K562 (cell line): ENCODE measurements at regions not wholly inside any gene's neighbourhood (a gene's known extent, or its start where the extent isn't known, plus 50 kb on each side); places are given as distances from the start of the nearest gene placed in this dataset.

ENCODE experiments used
- JUN ChIP-seq, 2 experiments: sonication (generic) in 1 of 2; formaldehyde crosslinking in 1 of 2; IDR thresholded peaks; 2 replicates each; pipeline versions ENCODE4 v1.6.1 to v1.8.0; 2012 to 2022; ENCODE audit warnings: borderline replicate concordance in 2 of 2, mild to moderate bottlenecking in 2 of 2, improper control_type of control experiment in 1 of 2, low read depth in 1 of 2, low read length in 1 of 2, missing genetic modification reagents in 1 of 2
- NFATC3 ChIP-seq: fragments of 450-650 bp; IDR thresholded peaks from 2 replicates; pipeline ENCODE4 v1.6.1; 2017; ENCODE audit warnings: mild to moderate bottlenecking
- SAP30 ChIP-seq: fragments of 200-600 bp; sonication (generic); IDR thresholded peaks from 2 replicates; pipeline ENCODE4 v1.6.1; 2012; ENCODE audit warnings: borderline replicate concordance, low read depth, mild to moderate bottlenecking, moderate library complexity, low read length, control low read depth, inconsistent platforms; ENCODE audit not compliant: insufficient read depth, poor library complexity, severe bottlenecking
- TSHZ1 ChIP-seq: fragments of 250-450 bp; sonication (Bioruptor Pico); IDR thresholded peaks from 2 replicates; pipeline ENCODE4 v1.4.0; 2020; ENCODE audit warnings: mild to moderate bottlenecking, moderate library complexity
- ZFPM2 ChIP-seq: fragments of 250-450 bp; sonication (Bioruptor Pico); IDR thresholded peaks from 2 replicates; pipeline ENCODE4 v1.5.1; 2022; ENCODE audit warnings: mild to moderate bottlenecking
- ZNF24 ChIP-seq: fragments of 450-650 bp; IDR thresholded peaks from 2 replicates; pipeline ENCODE4 v1.6.1; 2016
- TF ChIP-seq, protein P1 (sequence below): fragments of 450-650 bp; IDR thresholded peaks from 2 replicates; pipeline ENCODE4 v1.6.1; 2018; ENCODE audit warnings: mild to moderate bottlenecking, low read depth; ENCODE audit not compliant: partially characterized antibody

GRCh38 chr2:195503208-195503607 is 153.8 kb upstream of the SLC39A10 start (continued):
- TF ChIP-seq TSHZ1 (no peak), JUN (IDR thresholded peaks at IDR 0.05; ENCODE audit: borderline replicate concordance, low read depth, low read length) (no peak), JUN (CRISPR knock-in tag; IDR thresholded peaks at IDR 0.05; ENCODE audit: borderline replicate concordance) (no peak), NFATC3 (no peak), ZFPM2 (CRISPR knock-in tag) (no peak), SAP30 (no peak), ZNF24 (no peak)
- TF ChIP-seq, protein P1, sequence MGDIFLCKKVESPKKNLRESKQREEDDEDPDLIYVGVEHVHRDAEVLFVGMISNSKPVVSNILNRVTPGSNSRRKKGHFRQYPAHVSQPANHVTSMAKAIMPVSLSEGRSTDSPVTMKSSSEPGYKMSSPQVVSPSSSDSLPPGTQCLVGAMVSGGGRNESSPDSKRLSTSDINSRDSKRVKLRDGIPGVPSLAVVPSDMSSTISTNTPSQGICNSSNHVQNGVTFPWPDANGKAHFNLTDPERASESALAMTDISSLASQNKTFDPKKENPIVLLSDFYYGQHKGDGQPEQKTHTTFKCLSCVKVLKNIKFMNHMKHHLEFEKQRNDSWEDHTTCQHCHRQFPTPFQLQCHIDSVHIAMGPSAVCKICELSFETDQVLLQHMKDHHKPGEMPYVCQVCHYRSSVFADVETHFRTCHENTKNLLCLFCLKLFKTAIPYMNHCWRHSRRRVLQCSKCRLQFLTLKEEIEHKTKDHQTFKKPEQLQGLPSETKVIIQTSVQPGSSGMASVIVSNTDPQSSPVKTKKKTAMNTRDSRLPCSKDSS, result no peak
